ENCODE measurements at regions not wholly inside any gene's neighbourhood (a gene's known extent, or its start where the extent isn't known, plus 50 kb on each side); places are given as distances from the start of the nearest gene placed in this dataset.
"Not testable (repeated sequence)": the region's sequence is repeated elsewhere in the genome, so short reads cannot be mapped to it uniquely, and the experiment has no call there.

DNA sequence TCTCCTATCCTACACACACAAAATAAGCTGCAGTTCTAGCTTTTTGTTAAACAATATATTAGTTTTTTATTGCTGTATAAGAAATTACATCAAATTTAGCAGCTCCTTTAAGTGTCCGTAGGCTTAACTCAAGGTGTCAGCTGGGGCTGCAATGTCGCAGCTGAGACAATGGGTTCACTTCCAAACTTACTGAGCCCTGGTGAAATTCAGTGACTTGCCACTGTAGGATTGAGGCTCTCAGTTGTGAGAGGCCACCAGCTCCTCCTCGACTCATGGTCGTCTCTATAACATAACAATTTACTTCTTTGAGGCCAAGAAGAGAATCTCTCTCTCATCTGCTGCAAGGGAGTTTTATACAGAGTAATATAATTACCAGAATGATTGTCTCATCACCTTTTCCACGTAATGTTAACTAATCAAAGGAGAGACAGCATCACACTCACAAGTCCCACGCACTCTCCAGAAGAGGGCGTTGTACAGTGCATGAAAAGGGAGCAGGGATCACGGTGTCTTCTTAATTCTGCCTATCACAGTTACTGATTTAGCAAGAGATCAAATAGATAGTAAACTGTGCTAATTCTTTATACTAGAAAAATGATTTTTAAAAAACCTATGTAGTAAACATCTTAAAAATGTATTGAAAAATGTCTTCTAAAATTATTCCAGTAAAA is 735.6 kb upstream of the GBE1 start:
- no peak for DNase-seq

DNA sequence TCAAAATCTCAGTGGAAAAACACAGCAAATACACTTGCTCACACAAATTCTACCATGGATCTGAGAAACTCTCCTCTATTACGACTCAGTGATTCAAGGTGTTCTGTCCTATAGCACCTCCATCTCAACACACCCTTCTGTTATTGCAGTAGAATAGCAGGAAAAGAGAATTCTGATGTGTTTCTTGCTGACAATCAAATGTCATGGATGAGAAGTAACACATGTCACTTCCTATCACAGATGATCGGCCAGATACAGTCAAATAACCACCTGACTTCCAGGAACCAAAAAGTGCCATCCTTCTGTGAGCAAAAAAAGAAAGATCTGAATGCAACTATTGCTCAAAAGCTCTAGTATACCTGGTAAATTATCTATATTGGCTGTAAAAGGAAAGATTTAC is 734.2 kb upstream of the GBE1 start:
- no peak for DNase-seq

DNA sequence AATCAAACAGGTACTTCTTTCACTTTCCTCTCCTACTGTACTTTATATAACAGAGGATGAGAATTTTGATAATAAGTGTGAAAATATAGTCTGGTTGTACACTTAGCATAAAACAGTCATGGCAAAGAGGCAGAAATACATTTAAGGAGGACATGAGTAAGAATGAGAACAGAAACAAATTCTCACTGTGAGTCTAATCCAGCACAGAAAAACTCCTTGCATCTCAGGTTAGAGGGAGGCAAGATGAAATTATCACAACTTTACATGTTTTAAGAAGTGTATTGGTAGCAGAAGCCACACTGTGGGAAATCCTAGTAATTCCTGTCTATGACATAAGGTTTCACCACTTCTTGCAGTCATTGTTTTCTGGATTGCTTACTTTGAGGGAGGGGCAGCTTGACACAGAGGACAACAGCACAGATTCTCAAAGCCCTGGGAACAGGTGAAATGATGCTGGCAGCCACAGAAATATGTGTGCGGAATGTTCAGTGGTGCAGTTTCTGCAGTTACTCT is 733.6 kb upstream of the GBE1 start:
- no peak for DNase-seq

DNA sequence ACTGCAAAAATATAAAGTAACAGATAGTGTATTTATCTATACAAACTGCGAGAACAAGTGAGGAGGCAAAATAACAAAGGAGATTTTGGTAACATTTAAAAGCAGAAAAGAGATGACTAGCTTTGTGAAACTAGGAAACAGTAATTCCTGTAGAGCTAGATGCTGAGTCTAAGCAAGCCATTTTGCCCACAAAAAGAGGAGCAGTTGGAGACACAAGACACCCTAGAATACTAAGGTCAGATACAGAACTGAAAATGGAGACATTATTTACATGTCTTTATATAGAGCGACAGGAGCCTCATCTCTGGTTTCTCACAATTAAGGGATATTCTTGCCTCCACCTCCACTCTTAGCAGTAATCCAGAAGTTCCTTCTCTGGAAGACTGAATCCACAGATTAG is 732.4 kb upstream of the GBE1 start:
- no peak for DNase-seq

DNA sequence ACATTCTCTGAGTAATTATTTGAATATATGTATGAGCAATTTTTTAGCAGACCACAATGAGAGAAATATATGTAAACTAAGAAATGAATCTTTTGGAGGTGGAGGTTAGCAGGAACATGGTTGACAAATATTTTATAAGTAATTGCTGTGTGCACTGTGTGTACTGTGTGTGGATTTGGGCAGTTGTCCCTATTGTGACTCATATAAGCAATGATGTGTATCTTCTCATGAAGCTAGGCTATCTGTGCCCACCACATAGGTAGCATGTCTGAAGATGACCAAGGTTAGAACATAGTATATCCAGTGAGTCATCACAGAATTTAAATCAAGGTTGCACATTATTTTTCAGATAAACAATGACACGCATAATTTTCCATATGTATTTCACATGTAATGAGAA is 713.9 kb upstream of the GBE1 start:
- DNase-seq = no peak

DNA sequence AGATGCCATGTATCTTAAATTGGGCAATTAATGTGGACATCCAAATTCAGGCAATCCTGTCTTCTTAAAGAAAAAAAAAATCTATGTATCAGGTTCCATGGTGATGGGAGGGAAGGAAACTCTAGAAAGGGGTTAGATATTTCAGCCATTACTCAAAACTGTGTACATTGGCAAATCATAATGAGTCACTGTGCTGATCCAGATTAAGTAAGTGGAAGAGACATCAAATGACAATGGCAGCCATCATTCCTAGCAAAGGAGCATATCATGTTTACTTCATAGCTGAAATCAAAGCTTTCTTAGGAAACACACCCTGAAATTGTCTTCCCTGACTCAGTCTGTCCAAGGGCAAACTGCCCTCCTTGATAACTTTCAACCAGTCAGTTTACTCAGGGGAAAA is 713.3 kb upstream of the GBE1 start:
- DNase-seq = no peak

DNA sequence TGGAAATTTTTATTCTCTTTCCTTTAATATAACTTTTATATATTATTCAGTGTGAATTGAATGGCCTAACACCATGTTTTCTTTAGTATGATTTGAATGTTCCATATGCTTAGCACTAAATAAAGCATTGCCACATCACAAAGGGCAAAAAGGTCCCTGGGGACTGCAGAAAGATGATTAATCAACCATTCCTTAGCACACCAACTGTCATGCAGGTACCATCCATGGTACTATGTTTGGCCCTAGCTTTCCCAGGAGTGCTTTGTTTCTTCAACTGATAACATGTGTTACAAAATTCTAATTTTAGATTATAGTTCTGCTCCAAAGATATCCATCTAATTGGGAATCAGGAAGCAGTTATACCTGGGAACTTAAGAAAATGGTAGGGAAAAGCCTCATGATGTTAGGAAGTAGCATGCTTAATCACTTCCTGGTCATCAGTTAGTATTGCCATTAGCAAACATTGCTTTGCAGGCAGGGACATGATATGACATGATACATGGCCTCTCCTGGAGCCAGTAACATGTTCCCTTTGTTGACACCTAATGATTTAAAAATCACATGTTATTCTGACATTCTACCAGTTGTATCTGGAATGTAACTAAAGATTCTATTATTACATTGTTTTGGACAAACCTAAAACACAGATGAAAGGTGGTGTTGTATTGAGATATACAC is 712.6 kb upstream of the GBE1 start:
- no peak for DNase-seq

DNA sequence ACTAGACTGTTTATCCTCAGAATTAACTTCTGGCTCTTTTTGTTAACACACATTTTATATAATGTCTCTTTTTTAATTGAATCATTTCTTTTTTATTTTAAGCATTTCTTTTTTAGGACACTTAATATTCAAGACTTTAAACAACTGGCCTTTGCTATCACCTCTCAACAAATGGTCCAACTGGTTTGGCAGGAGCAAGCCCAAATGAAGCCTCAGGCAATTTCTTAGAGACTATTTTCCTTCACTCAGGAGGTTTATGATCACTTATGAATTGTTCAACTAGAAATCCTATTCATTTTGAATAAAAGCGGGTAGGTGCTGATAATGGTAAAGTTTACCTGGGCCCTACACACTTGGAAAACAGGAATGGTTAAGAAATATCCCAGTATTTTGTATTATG is 705.6 kb upstream of the GBE1 start:
- DNase-seq = no peak

DNA sequence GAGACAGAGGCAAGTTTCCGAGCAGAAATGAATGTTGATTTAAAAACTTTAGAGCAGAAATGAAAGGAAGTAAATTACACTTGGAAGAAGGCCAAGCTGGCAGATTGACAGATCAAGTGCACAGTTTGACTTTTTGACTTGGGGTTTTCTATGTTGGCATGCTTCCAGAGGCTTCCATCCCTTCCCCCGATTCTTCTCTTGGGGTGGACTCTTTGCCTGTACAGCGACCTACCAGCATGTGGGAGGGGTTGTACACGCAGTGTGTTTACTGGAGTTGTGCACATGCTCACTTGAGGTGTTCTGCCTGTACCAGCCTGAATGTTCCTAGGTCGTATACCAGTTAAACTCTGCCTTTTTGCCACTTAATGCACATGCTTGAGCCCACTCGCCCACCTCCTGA is 701.5 kb upstream of the GBE1 start:
- DNase-seq = peak in 1 of 2 experiments; percentile 30

DNA sequence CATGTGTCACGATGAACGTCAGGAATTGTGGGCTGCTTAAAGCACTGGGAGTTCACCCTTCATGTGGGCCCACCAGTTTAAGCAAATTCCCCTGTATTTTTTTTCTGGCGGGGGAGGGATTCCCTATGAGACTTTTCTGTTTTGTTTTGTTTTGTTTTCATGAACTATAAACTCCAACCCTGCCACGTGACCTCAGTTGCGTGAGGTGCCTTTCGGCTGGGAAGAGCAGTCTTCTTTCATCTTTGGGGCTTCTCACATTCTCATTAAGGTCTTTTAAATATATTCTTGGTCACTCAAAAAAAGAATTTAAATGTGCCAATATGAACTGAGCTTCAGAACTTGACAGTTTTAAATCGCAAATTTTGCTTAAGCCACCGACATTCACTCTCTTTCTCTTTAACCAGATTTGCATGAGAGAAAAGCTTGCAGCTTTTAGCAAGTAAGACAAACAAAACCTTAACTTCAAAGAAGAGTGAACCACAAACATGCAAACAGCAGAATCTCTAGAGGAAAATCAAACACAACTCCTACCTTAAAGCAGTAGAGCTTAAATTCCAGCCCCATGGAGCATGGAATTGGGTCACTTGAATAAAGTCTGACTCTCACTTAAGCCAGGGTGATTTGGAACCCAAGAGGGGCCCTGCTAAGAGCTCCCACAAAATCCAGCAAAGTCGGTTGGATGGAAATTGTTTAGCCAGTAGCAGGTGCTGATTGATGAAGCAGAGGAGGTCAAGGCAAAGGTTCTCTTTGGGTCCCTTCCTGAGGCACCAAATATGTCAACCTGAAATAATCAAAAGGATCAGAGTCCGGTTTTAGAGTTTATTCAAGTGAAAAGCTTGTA is 699.8 kb upstream of the GBE1 start:
- no peak for DNase-seq

DNA sequence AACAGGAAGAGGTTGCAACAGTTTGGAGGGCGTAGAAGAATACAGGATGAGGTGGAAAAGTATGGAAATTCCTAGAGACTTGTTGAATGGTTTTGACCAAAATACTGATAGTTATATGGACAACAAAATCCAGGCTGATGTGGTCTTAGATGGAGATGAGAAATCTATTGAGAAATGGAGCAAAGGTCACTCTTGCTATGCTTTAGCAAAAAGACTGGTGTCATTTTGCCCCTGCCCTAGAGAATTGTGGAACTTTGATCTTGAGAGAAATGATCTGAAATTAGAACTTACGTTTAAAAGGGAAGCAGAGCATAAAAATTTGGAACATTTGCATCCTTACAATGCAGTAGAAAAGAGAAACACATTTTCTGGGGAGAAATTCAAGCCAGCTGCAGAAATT is 686.9 kb upstream of the GBE1 start:
- no peak for DNase-seq

DNA sequence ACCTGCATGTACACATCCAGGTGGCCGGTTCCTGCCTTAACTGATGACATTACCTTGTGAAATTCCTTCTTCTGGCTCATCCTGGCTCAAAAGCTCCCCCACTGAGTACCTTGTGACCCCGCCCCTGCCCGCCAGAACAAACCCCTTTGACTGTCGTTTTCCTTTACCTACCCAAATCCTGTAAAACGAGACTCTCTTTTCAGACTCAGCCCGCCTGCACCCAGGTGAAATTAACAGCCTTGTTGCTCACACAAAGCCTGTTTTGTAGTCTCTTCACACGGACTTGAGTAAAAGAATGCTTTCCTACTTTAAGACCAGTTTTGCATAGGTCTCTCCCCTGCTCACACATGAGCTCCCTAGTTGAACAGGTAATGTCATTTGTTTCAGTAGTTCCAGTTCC is 667.4 kb upstream of the GBE1 start:
- not testable (repeated sequence) for DNase-seq

DNA sequence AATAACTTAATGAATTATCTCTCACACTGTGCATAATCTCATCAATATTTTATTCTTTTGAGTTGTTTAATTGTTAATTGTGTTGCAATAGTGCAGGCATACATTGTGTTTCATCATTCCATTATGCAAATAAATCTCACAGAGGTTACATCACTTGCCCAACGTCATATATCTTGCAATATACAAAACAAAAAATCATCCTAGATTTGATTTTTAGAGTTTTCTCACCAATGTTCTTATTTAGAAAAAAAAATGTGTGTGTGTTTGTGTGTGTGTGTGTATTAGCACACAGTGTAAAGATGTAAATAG is 662.5 kb upstream of the GBE1 start:
- no peak for DNase-seq

DNA sequence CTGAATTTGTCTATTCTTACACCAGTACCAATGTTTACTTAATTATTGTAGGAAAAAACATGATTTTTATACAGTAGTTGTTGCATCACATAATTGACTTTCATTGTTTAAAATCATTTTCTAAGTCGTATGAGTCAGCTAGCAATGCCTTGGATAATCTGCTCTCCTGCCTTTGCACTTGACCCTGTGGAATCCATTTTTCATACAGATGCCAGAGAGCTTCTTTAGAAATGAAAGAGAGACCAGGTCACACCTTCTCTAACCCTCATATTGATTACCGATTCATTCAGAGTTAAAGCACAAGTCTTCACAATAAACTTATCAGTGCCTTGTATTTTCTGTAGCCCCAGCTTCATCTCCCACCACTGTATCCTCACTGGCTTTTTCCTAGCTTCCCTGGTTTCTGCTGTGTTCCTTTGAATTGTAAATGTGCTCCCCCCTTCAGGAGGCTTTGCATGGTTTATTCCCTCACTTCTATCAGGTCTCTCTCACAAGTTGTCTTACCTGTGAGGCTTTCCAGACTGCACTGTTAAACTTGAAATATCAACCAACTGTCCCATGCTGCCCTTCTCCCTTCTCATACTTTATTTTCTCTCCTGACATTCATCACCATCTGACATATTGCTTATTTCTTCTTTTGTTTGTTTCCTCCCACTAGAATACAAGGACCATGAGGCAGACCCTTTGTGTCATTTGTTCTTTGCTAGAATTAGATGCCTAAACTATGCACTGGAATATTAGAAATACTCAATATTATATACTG is 662.0 kb upstream of the GBE1 start:
- DNase-seq = no peak

DNA sequence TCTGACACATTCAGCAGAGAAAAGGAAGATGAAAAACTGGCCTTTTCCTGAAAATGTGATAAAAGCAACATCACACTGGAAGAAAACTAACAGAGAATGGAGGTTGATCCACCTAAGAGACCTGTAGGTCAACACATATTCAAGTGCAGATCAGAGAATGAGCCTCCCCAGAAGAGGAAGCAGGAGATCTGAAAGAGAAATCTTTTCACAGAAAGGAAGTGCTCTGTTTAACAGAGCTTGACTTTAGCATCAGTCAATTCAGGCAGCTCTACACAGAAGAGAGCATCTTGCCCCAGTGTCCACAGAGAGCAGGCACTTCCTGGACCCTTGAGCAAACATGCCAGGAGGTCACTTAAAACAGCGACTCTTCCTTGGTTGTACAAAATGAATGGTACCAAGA is 655.4 kb upstream of the GBE1 start:
- no peak for DNase-seq

DNA sequence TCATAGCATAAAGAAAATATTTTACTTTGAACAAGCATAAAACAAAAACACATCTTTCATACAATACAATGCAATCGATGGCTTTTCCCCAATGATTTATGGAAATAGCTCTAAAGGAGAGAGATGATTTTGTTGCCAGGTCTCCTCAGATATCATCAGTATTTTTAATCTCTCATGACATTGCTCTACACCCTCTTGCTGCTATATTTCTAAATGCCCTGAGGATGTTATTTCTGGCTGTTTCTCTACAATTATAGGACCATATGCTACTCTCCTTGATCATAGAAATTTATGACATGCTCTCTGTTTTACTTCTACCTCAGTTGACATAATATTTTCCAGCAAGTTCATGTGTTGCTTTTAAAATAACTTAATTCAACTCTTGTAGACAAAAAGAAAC is 654.9 kb upstream of the GBE1 start:
- no peak for DNase-seq

DNA sequence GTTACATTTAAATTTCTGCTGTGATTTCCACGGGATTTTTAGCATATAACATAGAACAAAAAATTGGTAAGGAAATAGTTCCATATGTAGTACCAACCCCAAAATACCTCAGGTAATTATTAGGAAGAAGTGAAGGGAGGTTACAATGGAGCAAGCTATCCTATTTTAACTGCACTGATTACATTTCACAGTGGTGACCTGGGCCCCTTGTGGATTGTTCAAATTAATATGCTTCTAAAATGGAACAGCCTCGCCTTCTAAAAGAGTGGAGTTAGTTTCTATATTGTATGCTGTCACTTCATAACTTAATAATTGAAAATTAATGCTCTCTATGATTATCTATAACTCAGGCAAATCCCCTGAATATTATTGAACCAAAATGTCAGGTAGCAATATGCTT is 651.7 kb upstream of the GBE1 start:
- DNase-seq = no peak

DNA sequence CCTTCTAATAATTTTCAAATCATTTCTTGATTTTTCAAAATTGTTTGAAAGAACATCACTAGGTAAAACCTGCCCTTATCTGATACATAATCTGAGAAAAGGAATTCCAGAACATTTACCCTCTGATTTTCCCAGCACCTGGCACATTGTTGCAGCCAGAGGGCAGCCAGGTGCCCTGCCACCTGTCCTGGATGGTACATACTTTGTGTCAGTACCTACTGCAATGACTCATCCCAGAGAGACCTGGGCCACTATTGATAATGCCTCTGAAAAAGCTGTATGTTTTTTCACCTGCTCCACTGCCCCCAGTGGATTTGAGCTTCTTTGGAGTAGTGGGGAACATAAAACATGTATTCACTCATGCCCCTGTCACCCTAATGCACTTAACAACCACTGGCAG is 648.9 kb upstream of the GBE1 start:
- peak in 1 of 2 experiments; percentile 25 for DNase-seq

DNA sequence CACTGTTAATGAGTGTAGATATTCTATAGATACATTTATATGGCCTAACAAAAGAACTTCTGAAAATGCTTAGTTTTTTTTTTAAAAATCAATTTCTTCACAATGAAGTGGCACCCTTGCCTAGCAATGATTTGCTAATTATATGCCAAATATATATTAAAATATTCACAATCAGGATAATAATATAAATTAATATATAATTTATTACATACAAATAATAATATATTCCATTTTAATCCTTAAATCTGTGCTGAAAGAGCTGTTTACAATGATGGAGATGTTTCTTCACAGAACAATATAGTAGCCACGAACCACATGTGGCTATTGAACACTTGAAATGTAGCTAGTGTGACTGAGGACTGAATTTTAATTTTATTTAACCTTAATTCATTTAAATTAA is 648.4 kb upstream of the GBE1 start:
- no peak for DNase-seq

DNA sequence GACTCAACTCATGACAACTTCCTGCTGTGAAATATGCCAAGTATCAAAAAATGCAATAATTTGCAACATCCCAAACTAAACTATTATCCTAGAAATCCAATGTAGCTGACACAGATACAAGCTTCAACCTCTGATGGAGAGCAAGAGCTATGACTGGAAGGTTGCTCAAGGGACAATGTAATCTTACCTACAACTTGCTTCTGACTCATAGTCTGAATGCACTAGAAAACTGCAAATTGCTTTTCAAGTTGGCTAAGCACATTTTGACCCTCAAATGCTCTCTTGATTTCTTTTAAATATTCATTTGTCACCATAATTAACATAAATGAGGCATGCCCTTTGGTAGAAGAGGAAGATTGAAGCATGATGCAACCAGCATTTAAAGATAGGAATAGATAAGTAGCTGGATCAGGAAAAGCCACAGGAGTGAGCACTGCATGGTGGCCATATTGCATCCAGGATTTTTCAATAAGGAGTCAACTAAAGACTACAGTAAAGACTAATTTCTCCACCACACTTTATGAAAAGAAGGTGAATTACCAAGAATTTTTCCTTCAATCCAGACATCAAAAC is 630.8 kb upstream of the GBE1 start:
- DNase-seq = no peak

DNA sequence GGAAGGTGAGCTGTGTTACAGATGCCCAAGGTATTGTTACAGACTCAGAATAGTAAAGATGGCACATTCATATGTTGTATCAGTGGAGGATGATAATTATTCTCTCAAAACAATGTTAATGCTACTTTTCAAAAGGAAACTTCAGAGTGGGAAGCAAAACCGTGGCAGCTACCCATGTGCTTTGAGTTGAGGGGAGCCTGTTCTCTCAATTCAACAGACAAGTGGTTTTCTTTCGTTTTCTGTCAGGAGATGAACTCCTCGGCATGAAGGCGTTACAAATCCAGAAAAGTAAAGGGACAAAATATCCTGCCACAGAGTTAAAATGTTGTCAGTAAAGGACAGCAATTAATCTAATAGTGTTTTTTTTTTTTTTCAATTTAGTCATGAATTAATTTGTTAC is 629.4 kb upstream of the GBE1 start:
- no peak for DNase-seq

DNA sequence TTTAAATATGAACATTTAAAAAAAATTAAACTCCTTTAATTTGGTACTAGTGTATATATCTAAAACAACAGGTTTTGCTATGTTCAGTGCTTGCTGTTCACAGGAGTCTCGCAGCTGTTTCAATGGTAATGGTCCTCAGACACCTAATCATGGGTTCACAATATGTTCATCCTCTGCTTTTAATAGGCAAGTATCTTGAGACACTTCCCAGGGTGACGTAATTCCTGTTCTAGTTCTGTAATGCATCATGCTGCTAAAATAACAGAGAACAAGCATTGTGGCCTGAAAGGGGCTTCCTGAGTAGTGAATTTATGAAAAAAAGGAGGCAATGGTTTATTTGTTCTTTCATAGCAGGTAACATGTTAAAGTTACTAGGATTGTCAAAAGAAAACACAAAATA is 625.2 kb upstream of the GBE1 start:
- peak in 1 of 2 experiments; percentile 1 for DNase-seq

DNA sequence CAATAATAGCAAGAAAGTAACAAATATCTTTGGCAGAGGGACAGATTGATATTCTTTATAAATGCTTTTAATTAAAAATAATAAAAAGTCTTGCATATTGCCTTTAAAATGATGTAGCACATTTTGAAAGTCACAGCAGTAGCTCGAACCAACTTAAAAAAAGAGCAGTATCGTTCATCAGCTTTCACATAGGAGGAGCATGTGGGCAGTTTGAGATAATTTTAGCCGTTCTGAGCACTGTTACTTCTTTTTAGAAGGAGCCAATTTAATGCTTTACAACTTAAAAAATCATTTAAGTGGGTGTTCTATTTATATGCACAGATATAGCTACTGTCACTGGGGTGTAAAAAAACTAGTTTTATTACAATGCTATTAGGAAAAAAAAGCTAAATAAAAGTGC is 622.7 kb upstream of the GBE1 start:
- no peak for DNase-seq

Data from NCI-H2081 (cell line).